ENCODE measurements at regions not wholly inside any gene's neighbourhood (a gene's known extent, or its start where the extent isn't known, plus 50 kb on each side); places are given as distances from the start of the nearest gene placed in this dataset.
"Not testable (repeated sequence)": the region's sequence is repeated elsewhere in the genome, so short reads cannot be mapped to it uniquely, and the experiment has no call there.

DNA sequence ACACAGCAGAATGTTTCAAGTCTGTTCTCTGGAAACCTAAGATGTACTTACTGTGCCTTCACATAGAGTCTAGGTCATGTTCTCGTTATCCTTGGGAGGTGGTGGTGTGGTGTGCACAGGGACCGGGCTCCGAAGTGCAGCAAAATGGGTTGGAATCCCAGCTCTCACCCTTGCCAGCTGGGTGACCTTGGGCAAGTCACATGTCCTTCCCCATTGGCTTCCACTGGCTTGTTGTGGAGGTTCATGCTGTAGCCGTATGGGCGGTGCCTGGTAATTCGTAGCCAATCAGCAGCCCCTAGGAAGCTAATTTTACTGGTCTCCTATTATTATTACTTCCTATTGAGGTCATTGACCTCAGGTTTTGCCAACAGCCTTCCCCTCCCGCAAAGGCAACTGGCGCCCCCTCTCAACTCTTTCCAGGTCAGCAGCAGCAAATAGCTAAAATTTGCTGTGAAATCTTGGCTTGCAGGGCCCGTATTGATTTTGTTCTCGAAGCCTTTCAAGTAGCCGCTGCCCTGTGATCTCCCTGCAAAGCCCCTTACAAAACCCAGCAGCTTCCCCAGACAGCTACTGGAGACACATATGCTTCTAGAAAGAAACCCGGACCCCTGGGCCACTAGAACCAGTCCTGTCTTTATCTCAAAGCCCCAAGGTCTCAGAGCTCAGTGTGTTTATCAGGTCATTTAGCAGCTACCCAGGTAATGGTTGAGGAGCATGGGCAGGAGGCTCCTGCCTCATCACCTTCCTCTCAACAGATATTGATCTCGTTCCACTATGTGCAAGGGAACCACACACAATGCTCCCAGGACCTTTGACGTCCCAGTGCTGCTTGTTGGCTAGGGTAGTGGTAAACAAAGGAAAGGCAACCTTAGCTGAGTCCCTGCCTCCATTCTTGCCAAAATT, 66.5 kb upstream of the SLC1A4 start:
- TF ChIP-seq, protein P1, sequence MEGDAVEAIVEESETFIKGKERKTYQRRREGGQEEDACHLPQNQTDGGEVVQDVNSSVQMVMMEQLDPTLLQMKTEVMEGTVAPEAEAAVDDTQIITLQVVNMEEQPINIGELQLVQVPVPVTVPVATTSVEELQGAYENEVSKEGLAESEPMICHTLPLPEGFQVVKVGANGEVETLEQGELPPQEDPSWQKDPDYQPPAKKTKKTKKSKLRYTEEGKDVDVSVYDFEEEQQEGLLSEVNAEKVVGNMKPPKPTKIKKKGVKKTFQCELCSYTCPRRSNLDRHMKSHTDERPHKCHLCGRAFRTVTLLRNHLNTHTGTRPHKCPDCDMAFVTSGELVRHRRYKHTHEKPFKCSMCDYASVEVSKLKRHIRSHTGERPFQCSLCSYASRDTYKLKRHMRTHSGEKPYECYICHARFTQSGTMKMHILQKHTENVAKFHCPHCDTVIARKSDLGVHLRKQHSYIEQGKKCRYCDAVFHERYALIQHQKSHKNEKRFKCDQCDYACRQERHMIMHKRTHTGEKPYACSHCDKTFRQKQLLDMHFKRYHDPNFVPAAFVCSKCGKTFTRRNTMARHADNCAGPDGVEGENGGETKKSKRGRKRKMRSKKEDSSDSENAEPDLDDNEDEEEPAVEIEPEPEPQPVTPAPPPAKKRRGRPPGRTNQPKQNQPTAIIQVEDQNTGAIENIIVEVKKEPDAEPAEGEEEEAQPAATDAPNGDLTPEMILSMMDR (IDR thresholded peaks at IDR 0.05; ENCODE audit: low read length, missing control alignments) = no peak
- DNase-seq (ENCODE audit: low read depth) = no peak
- no peak overlapping the region for H3K4me3 ChIP-seq (replicated peaks; ENCODE audit: low read depth, low read length)

DNA sequence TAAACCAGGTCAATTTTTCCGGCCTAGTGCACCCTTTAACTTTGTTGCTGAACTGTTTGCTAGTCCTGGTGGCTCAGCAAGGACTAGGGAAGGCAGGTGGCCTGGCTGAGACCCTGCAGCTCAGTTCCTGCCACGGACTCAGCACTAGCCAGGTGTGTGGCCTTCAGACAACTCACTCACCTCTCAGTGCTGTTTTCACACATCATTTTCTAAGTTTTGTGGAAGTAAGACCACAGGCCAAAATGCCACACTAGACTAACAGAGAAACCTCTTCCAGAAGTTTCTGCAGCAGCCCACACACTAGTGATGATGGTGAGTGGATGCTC, 65.9 kb upstream of the SLC1A4 start:
- TF ChIP-seq, protein P1 (IDR thresholded peaks at IDR 0.05; ENCODE audit: low read length, missing control alignments) = no peak
- no peak for DNase-seq (ENCODE audit: low read depth)

DNA sequence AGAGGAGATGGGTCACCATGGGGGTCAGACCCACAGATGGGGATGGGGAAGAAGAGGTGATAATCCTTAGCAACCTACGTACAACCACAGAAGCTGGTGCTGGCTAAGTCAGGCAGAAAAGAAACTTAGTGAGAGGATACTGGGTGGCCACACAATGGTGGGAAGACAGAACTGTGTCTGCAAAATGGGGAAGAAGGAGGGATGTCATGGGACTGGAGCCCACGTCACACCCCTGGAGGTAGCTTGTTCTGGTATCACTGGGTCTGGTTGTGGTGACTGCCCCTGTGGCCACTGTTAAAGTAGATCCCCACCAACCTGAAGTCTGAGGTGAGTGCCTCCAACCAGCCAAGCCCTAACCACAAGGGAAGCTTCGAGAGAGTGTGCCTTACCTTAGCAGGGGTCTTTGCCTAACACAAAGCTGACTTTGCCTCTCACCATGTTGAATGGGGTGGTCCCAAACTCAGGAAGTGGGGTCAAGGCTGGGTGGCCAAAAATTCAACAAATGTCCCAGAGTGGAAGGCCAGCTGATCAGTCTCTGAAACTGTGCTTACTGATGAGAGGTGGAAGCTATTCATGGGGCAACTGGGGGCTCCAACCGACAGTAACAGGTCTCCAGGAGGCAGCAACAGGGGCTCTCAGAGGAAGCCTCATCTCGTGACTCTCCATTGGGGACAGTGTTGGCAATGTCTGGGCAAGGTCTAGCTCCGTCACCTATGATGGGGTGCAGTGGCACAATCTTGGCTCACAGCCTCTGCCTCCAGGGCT, 64.8 kb upstream of the SLC1A4 start:
- TF ChIP-seq, protein P1 (IDR thresholded peaks at IDR 0.05; ENCODE audit: low read length, missing control alignments) = no peak
- DNase-seq (ENCODE audit: low read depth) = no peak
- H3K4me3 ChIP-seq (replicated peaks; ENCODE audit: low read depth, low read length) = no peak overlapping the region

More for the DNA sequence above, 65.9 kb upstream of the SLC1A4 start:
- H3K4me3 ChIP-seq (replicated peaks; ENCODE audit: low read depth, low read length) = no peak overlapping the region

DNA sequence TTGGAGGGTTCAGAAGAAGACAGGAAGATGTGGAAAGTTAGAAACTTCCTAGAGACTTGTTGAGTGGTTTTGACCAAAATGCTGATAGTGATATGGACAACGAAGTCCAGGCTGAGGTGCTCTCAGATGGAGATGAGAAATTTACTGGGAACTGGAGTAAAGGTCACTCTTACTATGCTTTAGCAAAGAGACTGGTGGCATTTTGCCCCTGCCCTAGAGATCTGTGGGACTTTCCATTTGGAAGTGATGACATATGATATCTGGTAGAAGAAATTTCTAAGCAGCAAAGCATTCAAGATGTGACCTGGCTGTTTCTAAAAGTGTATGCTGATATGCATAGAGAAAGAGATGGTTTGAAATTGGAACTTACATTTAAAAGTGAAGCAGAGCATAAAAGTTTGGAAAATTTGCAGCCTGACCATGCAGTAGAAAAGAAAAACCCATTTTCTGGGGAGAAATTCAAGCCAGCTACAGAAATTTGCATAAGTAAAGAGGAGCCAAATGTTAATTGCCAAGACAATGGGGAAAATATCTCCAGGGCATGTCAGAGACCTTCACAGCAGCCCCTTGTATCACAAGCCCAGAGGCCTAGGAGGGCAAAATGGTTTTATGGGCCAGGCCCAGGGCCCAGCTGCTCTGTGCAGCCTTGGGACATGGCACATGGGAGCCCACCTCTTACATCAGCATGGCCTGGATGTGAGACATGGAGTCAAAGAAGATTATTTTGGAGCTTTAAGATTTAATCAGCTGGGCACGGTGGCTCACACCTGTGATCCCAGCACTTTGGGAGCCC, 63.1 kb upstream of the SLC1A4 start:
- DNase-seq (ENCODE audit: low read depth); H3K4me3 ChIP-seq (replicated peaks; ENCODE audit: low read depth, low read length): not testable (repeated sequence)

DNA sequence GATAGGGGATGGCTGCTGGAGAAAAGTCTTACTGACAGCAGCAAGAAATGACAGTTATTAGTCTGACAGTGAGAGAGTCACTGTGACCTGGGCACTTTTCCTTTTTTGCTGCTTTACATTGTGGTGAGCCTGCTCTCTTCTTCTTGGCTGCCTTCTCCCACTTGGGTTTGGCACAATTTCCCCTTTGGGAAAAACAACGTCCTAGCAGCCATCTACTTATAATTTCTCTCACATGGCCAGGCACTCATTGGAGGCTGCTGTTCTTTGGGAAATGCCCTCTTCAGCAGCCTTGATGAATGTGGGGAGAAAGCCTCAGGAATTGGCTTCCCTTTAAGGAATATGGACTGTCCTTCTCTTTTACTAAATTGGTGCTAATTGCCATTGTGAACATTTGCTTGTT, 60.4 kb upstream of the SLC1A4 start:
- TF ChIP-seq, protein P1 (IDR thresholded peaks at IDR 0.05; ENCODE audit: low read length, missing control alignments) = no peak
- no peak for DNase-seq (ENCODE audit: low read depth)
- H3K4me3 ChIP-seq (replicated peaks; ENCODE audit: low read depth, low read length) = no peak overlapping the region

DNA sequence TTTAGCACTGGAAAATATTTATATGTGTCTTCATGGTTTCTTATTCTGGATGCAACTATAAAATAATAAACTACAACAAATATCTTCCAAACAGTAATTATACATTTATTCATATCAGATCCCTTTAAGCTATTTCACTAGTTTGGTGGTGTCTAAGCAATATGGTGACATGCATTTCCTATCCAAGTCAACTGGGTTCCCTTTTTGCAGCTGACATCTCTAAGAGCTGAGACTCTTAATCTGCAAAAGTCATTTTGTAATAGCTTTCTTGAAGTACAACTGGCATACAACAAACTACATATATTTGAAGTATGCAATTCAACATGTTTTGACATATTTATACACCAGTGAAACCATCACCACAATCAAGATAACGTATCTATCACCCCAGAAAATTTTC, 59.9 kb upstream of the SLC1A4 start:
- no peak overlapping the region for H3K4me3 ChIP-seq (replicated peaks; ENCODE audit: low read depth, low read length)
- DNase-seq (ENCODE audit: low read depth) = no peak
- TF ChIP-seq, protein P1 (IDR thresholded peaks at IDR 0.05; ENCODE audit: low read length, missing control alignments) = no peak

DNA sequence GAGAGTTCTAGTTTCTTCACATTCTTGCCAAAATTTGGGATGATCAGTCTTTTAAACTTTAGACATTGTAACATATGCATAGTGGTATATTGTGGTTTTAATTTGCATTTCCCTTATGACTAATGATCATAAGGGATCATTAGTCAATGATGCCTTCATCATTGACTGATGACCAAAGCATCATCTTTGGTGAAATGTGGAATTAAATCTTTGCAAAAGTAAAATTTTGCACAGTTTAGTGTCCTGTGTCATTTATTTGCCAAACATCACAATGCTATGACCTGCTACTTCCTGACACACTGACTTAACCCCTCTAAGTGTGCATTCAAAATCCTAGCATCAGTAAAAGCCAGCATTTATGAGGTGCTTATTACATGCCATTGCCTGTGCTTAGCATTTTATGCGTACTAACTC, 58.9 kb upstream of the SLC1A4 start:
- DNase-seq (ENCODE audit: low read depth) = no peak
- H3K4me3 ChIP-seq (replicated peaks; ENCODE audit: low read depth, low read length) = no peak overlapping the region
- TF ChIP-seq, protein P1 (IDR thresholded peaks at IDR 0.05; ENCODE audit: low read length, missing control alignments) = no peak

All from fibroblast of pulmonary artery (primary cell).